HS-27A (cell line): ENCODE measurements at regions not wholly inside any gene's neighbourhood (a gene's known extent, or its start where the extent isn't known, plus 50 kb on each side); places are given as distances from the start of the nearest gene placed in this dataset.

Source experiments
- DNase-seq: peaks from one replicate; pipeline ENCODE4 v3.0.0-alpha.2; 2012; ENCODE audit warnings: low read depth, missing footprints

GRCh38 chr14:34348592-34348991 is 113.4 kb downstream of the SPTSSA start:
- no peak for DNase-seq

- DNase-seq, result no peak
These were observed 114.4 kb downstream of the SPTSSA start for GRCh38 chr14:34347683-34348082.

GRCh38 chr14:34345718-34346465 is 116.1 kb downstream of the SPTSSA start:
- DNase-seq, result no peak

- no peak for DNase-seq
These were observed 117.7 kb downstream of the SPTSSA start for GRCh38 chr14:34344318-34344717.

- DNase-seq, result no peak
These were observed 121.9 kb downstream of the SPTSSA start for GRCh38 chr14:34340025-34340625.

- DNase-seq, result no peak
These were observed 124.0 kb downstream of the SPTSSA start for GRCh38 chr14:34338056-34338455.

- no peak for DNase-seq
These were observed 125.5 kb downstream of the SPTSSA start for GRCh38 chr14:34336501-34336900.

GRCh38 chr14:34335968-34336367 is 126.1 kb downstream of the SPTSSA start:
- no peak for DNase-seq

GRCh38 chr14:34334329-34334728 is 127.7 kb downstream of the SPTSSA start:
- no peak for DNase-seq

- peak; percentile 38 for DNase-seq
These were observed 130.1 kb downstream of the SPTSSA start for GRCh38 chr14:34331728-34332623.

- no peak for DNase-seq
These were observed 131.2 kb downstream of the SPTSSA start for GRCh38 chr14:34330846-34331245.

- DNase-seq, result no peak
These were observed 132.7 kb downstream of the SPTSSA start for GRCh38 chr14:34329301-34329700.

GRCh38 chr14:34328178-34328577 is 133.9 kb downstream of the SPTSSA start:
- DNase-seq, result no peak

- DNase-seq, result no peak
These were observed 136.5 kb downstream of the SPTSSA start for GRCh38 chr14:34325493-34325892.

GRCh38 chr14:34324363-34324795 is 137.7 kb downstream of the SPTSSA start:
- DNase-seq, result no peak

- DNase-seq, result peak; percentile 40
These were observed 139.1 kb downstream of the SPTSSA start for GRCh38 chr14:34322940-34323418.

GRCh38 chr14:34319140-34319539 is 142.9 kb downstream of the SPTSSA start:
- no peak for DNase-seq

- DNase-seq, result no peak
These were observed 144.0 kb downstream of the SPTSSA start for GRCh38 chr14:34318014-34318413.

- DNase-seq, result no peak
These were observed 151.3 kb downstream of the SPTSSA start for GRCh38 chr14:34310724-34311123.

- no peak for DNase-seq
These were observed 158.2 kb downstream of the SPTSSA start for GRCh38 chr14:34303811-34304210.

- no peak for DNase-seq
These were observed 159.4 kb downstream of the SPTSSA start for GRCh38 chr14:34302654-34303053.

- DNase-seq, result peak; percentile 29
These were observed 160.9 kb downstream of the SPTSSA start for GRCh38 chr14:34300882-34301734.
